DOHH2 (cell line): ENCODE measurements at regions not wholly inside any gene's neighbourhood (a gene's known extent, or its start where the extent isn't known, plus 50 kb on each side); places are given as distances from the start of the nearest gene placed in this dataset.
"Not testable (repeated sequence)": the region's sequence is repeated elsewhere in the genome, so short reads cannot be mapped to it uniquely, and the experiment has no call there.

Experiments
- H3F3A ChIP-seq: fragments of 200-600 bp; sonication (generic), shearing (Covaris generic); 2 replicates; pipeline ENCODE4 v1.6.0; 2016; ENCODE audit warnings: antibody characterized with exemption, mild to moderate bottlenecking; ENCODE audit not compliant: control insufficient read depth, insufficient read depth
- H3K27ac ChIP-seq: fragments of 200-600 bp; sonication (generic); 2 replicates; pipeline ENCODE4 v1.5.1; 2014; ENCODE audit warnings: low read depth, mild to moderate bottlenecking, low read length, moderate library complexity
- H3K27me3 ChIP-seq: fragments of 200-600 bp; sonication (generic); 2 replicates; pipeline ENCODE4 v1.6.1; 2014; ENCODE audit warnings: mild to moderate bottlenecking, low read length, mixed read lengths; ENCODE audit not compliant: control insufficient read depth
- H3K36me3 ChIP-seq: fragments of 200-600 bp; sonication (generic); 2 replicates; pipeline ENCODE4 v1.6.1; 2014; ENCODE audit warnings: mild to moderate bottlenecking, low read length, moderate library complexity, mixed read lengths; ENCODE audit not compliant: control insufficient read depth
- H3K4me1 ChIP-seq: fragments of 200-600 bp; sonication (generic); 2 replicates; pipeline ENCODE4 v1.6.1; 2014; ENCODE audit warnings: mild to moderate bottlenecking, low read length, mixed read lengths; ENCODE audit not compliant: control insufficient read depth
- H3K4me2 ChIP-seq: fragments of 200-600 bp; sonication (generic); 2 replicates; pipeline ENCODE4 v1.6.0; 2014; ENCODE audit warnings: mild to moderate bottlenecking, low read length, moderate library complexity
- H3K4me3 ChIP-seq: fragments of 200-600 bp; sonication (generic); 2 replicates; pipeline ENCODE4 v1.5.1; 2014; ENCODE audit warnings: mild to moderate bottlenecking, low read length, mixed read lengths
- H3K79me2 ChIP-seq: fragments of 200-600 bp; sonication (generic); 2 replicates; pipeline ENCODE4 v1.6.1; 2014; ENCODE audit warnings: mild to moderate bottlenecking, low read length, mixed read lengths; ENCODE audit not compliant: control insufficient read depth
- H3K9me2 ChIP-seq: fragments of 200-600 bp; sonication (generic); replicated peaks from 2 replicates; pipeline ENCODE4 v1.6.1; 2014; ENCODE audit warnings: mild to moderate bottlenecking, low read length, mixed read lengths; ENCODE audit not compliant: control insufficient read depth
- H3K9me3 ChIP-seq: fragments of 200-600 bp; sonication (generic); 2 replicates; pipeline ENCODE4 v1.6.1; 2014; ENCODE audit warnings: antibody characterized with exemption, low read length, mixed read lengths; ENCODE audit not compliant: control insufficient read depth, insufficient read depth
- H4K20me1 ChIP-seq: fragments of 200-600 bp; sonication (generic); 2 replicates; pipeline ENCODE4 v1.6.0; 2014; ENCODE audit warnings: low read depth, mild to moderate bottlenecking, antibody characterized with exemption, low read length, moderate library complexity; ENCODE audit not compliant: control insufficient read depth, insufficient read depth
- CTCF ChIP-seq: fragments of 200-600 bp; sonication (generic); IDR thresholded peaks from one replicate; pipeline ENCODE4 v1.5.1; 2014; ENCODE audit warnings: antibody characterized with exemption, mild to moderate bottlenecking, low read depth, low read length; ENCODE audit not compliant: poor library complexity, severe bottlenecking
- EZH2phosphoT487 ChIP-seq: fragments of 200-600 bp; sonication (generic); IDR thresholded peaks from 2 replicates; pipeline ENCODE4 v1.6.1; 2017; ENCODE audit warnings: borderline replicate concordance, mild to moderate bottlenecking, antibody characterized with exemption, low read length, moderate library complexity, mixed read lengths

- H3K4me3 ChIP-seq = no peak overlapping the region
- H3K79me2 ChIP-seq = no peaks in the 10 kb centered on the region
- no peak for TF ChIP-seq EZH2phosphoT487
- TF ChIP-seq CTCF = no peak
- H3K9me3 ChIP-seq = no peaks in the 10 kb centered on the region
- no peak overlapping the region for H3K4me2 ChIP-seq
- no peaks in the 10 kb centered on the region for H3K4me1 ChIP-seq
- no peaks in the 10 kb centered on the region for H3K9me2 ChIP-seq
- no peaks in the 10 kb centered on the region for H3K27me3 ChIP-seq
- no peaks in the 10 kb centered on the region for H3K36me3 ChIP-seq
- no peak overlapping the region for H3K27ac ChIP-seq
- no peaks in the 10 kb centered on the region for H3F3A ChIP-seq
- no peaks in the 10 kb centered on the region for H4K20me1 ChIP-seq
Measured at GRCh38 chr3:5707794-5708193, 520.3 kb downstream of the EDEM1 start.

- H3K36me3 ChIP-seq = no peaks in the 10 kb centered on the region
- H3F3A ChIP-seq = no peaks in the 10 kb centered on the region
- H3K79me2 ChIP-seq = no peaks in the 10 kb centered on the region
- no peak for TF ChIP-seq CTCF
- TF ChIP-seq EZH2phosphoT487 = no peak
- H3K27ac ChIP-seq = no peak overlapping the region
- H3K4me3 ChIP-seq = no peak overlapping the region
- H4K20me1 ChIP-seq = no peaks in the 10 kb centered on the region
- H3K4me1 ChIP-seq = no peaks in the 10 kb centered on the region
- no peaks in the 10 kb centered on the region for H3K9me2 ChIP-seq
- no peaks in the 10 kb centered on the region for H3K27me3 ChIP-seq
- H3K4me2 ChIP-seq = no peak overlapping the region
- H3K9me3 ChIP-seq = no peaks in the 10 kb centered on the region
Measured at GRCh38 chr3:5709714-5710113, 522.2 kb downstream of the EDEM1 start.

- H3K4me2 ChIP-seq = no peak overlapping the region
- H3F3A ChIP-seq = no peaks in the 10 kb centered on the region
- no peak overlapping the region for H3K27ac ChIP-seq
- no peak overlapping the region for H3K4me3 ChIP-seq
- no peaks in the 10 kb centered on the region for H3K79me2 ChIP-seq
- TF ChIP-seq CTCF (no peak), EZH2phosphoT487 (no peak)
- no peaks in the 10 kb centered on the region for H3K9me2 ChIP-seq
- H3K4me1 ChIP-seq = no peaks in the 10 kb centered on the region
- H3K9me3 ChIP-seq = no peaks in the 10 kb centered on the region
- no peaks in the 10 kb centered on the region for H3K36me3 ChIP-seq
- H4K20me1 ChIP-seq = no peaks in the 10 kb centered on the region
- no peaks in the 10 kb centered on the region for H3K27me3 ChIP-seq
Measured at GRCh38 chr3:5710718-5711117, 523.2 kb downstream of the EDEM1 start.

- Histone ChIP-seq H3K4me2 (no peak overlapping the region), H3K79me2 (no peaks in the 10 kb centered on the region), H4K20me1 (no peaks in the 10 kb centered on the region), H3F3A (no peaks in the 10 kb centered on the region), H3K36me3 (no peaks in the 10 kb centered on the region), H3K9me3 (no peaks in the 10 kb centered on the region), H3K27me3 (no peaks in the 10 kb centered on the region), H3K9me2 (no peaks in the 10 kb centered on the region), H3K4me1 (no peaks in the 10 kb centered on the region), H3K4me3 (no peak overlapping the region), H3K27ac (no peak overlapping the region)
- TF ChIP-seq CTCF = no peak
- TF ChIP-seq EZH2phosphoT487 = no peak
Measured at GRCh38 chr3:5717254-5717653, 529.7 kb downstream of the EDEM1 start.

DNA sequence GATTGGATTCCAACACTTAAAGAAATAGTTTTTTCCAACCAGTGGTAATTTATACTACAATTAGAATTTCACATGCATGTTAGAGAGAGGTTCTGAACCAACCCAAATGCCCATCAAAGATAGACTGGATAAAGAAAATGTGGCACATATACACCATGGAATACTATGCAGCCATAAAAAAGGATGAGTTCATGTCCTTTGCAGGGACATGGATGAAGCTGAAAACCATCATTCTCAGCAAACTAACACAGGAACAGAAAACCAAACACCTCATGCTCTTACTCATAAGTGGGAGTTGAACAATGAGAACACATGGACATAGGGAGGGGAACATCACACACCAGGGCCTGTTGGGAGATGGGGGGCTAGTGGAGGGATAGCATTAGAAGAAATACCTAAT, 532.2 kb downstream of the EDEM1 start:
- H3K4me2 ChIP-seq, H3K36me3 ChIP-seq, H3K9me2 ChIP-seq, H3K4me3 ChIP-seq, H3K9me3 ChIP-seq, H3K27ac ChIP-seq, H3K4me1 ChIP-seq, H3K79me2 ChIP-seq, H3K27me3 ChIP-seq, H4K20me1 ChIP-seq, H3F3A ChIP-seq: not testable (repeated sequence)
